ENCODE measurements at regions not wholly inside any gene's neighbourhood (a gene's known extent, or its start where the extent isn't known, plus 50 kb on each side); places are given as distances from the start of the nearest gene placed in this dataset.
"Not testable (repeated sequence)": the region's sequence is repeated elsewhere in the genome, so short reads cannot be mapped to it uniquely, and the experiment has no call there.

GRCh38 chr13:47705185-47705584 is 295.9 kb downstream of the SUCLA2 start:
- no peak for DNase-seq (ENCODE audit: low spot score)

DNA sequence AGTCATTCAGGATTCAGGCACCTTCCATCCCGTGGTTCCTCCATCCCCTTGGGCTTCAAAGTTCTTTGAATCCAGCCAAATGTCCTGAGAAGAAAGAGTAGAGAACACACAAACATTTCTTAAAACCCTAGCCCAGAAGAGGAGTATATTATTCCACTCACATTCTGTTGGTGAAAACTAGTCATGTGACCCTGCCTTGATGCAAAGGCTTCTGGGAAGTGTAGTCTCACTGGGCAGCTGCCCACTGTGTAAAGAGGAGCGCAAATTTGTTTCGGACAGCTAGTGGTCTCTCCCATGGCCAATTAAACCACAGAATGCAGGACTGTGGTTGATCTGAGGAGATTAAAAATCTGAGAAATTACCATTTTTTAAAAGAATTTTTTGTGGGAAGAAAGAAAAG is 304.4 kb downstream of the SUCLA2 start:
- DNase-seq (ENCODE audit: low spot score): no peak

- DNase-seq (ENCODE audit: low spot score): no peak
Measured at GRCh38 chr13:47687577-47687976, 313.5 kb downstream of the SUCLA2 start.

DNA sequence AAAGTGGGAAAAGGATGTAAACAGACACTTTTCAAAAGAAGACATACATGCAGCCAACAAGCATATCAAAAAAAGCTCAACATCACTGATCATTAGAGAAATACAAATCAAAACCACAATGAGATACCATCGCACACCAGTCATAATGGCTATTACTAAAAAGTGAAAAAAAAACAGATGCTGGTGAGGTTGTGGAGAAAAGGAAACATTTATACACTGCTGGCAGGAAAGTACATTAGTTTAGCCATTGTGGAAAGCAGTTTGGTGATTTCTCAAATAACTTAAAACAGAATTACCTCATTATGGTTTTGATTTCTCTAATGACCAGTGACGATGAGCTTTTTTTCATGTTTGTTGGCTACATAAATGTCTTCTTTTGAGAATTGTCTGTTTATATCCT is 315.9 kb downstream of the SUCLA2 start:
- not testable (repeated sequence) for DNase-seq (ENCODE audit: low spot score)

GRCh38 chr13:47680748-47681147 is 320.3 kb downstream of the SUCLA2 start:
- no peak for DNase-seq (ENCODE audit: low spot score)

GRCh38 chr13:47679401-47679800 is 321.7 kb downstream of the SUCLA2 start:
- DNase-seq (ENCODE audit: low spot score): no peak

DNA sequence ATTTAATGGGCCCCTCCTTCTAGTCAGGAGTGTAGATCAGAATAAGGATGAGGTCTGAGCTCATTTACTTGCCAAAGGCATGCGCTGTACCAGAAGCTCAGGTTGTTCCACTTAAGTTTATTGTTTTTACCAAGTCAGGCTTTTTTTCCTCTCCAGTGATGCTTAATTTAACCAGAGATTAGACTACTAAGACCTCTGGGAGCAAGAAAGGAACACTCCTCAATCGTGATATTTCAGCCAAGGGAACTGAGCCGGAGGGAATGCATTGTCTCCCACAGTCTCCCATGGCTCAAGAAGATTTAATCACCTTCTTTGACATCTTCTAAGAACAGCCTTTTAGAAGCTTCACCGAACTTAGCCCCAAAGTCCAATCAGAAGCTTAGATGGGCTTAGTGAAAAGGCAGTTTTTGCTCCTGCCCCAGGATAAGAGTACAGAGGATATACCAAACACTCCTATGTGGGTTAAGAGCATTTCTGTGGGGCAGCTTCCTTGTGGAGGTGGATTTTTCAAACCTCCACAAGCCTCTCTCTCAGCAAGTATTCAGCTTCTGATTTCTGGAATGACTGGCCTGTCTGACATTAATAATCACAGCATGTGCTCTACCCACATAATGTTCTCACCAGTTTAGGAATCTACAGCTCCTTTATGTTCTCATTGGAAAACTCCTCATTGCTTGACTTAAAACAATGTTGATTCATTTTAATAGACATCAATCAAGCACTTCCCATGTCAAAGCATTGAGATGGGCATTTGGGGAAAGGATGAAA is 322.7 kb downstream of the SUCLA2 start:
- no peak for DNase-seq (ENCODE audit: low spot score)

GRCh38 chr13:47675871-47676270 is 325.2 kb downstream of the SUCLA2 start:
- no peak for DNase-seq (ENCODE audit: low spot score)

- no peak for DNase-seq (ENCODE audit: low spot score)
Measured at GRCh38 chr13:47673009-47673850, 327.8 kb downstream of the SUCLA2 start.

- no peak for DNase-seq (ENCODE audit: low spot score)
Measured at GRCh38 chr13:47672245-47673008, 328.6 kb downstream of the SUCLA2 start.

DNA sequence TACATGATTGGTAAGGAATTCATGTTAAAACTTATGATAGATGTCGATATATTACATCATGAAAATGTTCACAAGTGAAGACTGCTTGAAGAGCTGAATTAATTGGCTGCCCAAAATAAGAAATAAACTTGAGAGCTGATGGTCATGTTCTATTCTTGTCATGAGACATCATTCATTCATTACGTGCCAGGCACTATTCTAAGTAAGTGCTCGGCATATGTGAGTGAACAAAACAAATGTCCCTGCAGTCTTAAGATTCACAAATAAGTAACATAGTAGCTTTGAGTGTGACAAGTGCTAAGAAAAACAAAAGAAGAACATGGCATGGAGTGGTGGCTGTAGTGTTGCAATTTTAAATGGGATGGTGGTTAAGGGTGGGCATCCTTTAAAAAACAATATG is 329.3 kb downstream of the SUCLA2 start:
- DNase-seq (ENCODE audit: low spot score): no peak

DNA sequence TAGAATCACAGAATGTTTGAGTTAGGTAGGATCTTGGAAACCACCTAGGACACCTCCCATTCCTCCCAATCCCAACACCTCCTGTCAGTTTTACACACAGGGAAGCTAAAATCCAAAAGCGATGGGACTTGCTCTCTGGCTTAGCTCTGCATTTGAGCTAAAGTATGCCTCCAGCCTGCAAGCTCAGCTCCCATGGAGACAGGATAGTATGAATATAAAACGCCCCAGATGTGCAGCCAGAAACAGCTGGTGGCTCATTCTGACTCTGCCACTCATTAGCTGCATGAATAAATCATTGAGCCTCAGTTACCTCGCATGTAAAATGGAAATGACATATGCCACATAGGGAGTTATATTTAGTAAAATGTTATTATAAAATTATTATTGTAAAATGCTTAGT is 336.0 kb downstream of the SUCLA2 start:
- DNase-seq (ENCODE audit: low spot score): no peak

DNA sequence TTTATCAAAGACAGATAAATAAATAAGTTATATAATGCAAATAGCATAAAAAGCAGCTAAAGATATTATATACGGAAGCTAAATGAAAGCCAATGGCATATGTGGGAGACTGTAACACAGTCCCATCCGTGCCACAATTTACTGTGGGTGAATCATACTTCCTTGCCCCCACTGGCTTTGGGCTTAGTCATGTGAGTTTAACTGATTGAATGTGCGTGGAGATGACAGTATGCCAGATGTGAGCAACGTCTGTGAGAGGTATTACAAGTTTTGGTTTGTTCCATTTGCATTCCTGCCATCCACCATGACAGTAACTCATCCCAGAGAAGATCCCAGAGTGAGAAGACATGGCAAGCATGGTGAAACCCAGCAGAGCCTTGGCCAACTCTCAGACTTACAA is 340.0 kb downstream of the SUCLA2 start:
- DNase-seq (ENCODE audit: low spot score): no peak

DNA sequence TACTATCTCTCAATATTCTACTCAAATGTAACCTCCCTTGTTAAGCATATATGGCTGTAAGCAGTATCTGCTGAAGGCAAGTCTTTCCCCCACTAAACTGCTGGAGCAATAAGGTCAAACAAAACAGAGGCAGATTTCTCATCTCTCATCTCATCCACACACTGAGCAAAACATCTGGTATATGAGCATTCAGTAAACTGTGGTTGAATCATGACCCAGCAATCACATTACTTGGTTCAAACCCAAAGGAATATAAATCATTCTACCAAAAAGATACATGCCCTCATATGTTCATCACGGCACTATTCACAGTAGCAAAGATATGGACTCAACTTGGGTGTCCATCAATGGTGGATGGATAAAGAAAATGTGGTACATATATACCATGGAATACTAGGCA is 344.4 kb downstream of the SUCLA2 start:
- DNase-seq (ENCODE audit: low spot score): no peak

DNA sequence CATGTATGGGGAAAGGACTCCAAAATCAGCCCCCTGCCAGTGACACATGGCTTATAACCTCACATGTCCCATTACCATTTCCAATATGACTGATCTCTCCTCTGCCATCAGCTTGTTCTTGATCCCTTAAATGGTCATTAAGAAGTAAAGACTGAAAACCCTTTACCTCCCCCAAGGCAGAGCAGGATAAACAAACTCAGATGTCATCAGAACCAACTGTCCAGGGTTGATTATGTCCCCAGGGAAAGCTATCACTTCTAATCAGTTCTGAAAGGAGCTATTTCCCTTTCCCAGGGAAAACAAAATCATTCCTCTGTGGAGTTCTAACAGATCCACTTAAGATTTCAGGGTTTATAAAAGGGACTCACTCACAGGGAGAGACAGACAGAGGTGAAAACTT is 350.9 kb downstream of the SUCLA2 start:
- no peak for DNase-seq (ENCODE audit: low spot score)

DNA sequence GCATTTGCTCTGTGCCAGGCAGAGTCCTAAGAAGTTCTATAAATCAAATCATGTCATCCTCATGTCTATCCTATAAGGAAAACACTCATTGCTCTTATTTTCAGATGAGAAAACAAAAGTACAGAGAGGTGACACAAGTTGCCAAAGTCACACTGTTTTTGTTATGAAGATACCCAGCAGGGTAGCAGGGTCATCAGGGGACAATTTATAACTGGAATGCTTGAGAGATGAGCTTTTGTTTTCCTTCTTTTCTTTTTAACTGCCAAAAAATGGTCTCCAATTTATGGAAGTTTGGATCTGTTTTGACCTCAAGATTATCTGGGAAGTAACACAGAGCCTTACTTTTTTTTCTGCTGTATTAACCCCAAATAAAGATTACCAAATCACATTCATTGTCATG is 354.1 kb downstream of the SUCLA2 start:
- DNase-seq (ENCODE audit: low spot score): no peak

GRCh38 chr13:47646298-47646697 is 354.8 kb downstream of the SUCLA2 start:
- DNase-seq (ENCODE audit: low spot score): no peak

- no peak for DNase-seq (ENCODE audit: low spot score)
Measured at GRCh38 chr13:47639738-47640447, 361.2 kb downstream of the SUCLA2 start.

GRCh38 chr13:47638627-47639026 is 362.4 kb downstream of the SUCLA2 start:
- DNase-seq (ENCODE audit: low spot score): no peak

DNA sequence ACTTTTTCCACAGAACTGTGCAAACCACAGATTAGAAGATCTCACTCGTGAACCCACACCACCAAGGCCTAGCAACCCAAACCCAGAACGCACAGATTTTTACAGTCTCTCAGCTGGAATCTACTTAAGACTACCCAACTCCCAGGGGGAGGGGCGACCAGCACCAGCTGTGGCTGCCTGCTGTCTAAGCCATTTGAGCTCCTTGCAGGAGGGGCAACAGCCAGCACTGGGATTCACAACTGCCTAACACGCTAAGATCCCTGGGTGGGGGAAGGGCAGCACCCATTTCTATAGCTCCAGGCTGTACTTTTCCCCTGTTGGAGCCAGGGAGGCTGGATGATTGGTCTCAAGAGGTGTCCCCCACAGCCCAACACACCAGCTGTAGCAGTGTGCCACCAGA is 368.8 kb downstream of the SUCLA2 start:
- no peak for DNase-seq (ENCODE audit: low spot score)

DNA sequence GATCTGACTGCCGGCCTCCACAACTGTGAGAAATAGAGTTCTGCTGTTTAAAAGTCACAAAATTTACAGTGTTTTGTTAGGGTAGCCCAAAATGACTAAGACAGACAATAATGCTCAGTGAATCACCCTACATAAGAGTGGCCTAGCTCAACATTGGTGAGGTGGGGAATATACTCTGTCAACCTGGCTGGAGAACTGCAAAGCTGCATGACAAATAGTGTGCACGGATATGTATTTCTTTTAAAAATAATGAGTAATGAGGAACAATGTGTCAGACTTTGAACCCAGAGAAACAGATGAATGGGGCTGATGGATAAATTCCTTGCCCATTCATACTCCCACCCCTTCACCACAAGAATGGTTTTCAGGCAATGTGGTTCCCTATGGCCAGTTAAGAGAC is 372.4 kb downstream of the SUCLA2 start:
- DNase-seq (ENCODE audit: low spot score): no peak

DNA sequence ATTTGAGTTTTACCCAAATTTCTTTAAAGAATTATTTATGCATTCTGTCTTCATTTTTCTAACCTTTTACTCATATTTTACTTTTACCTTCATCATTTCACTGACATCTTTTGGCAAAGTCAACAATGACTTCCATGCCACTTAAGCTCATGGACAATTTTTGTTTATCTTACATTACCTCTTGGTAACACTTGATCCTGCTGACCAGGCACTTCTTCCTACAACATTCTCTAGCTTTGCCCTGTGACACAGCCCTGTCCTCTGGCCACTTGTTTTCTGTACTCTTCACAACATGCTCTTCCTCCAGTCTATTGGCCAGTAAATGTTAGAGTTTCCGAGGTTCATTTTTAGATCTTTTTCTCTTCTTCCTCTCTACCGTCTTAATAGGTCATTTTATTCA is 377.2 kb downstream of the SUCLA2 start:
- no peak for DNase-seq (ENCODE audit: low spot score)

Data from HuH-7 (cell line).